HL-60 (cell line): ENCODE measurements at regions not wholly inside any gene's neighbourhood (a gene's known extent, or its start where the extent isn't known, plus 50 kb on each side); places are given as distances from the start of the nearest gene placed in this dataset.

ENCODE experiments used
- DNase-seq, 2 experiments: peaks; one replicate each; pipeline ENCODE4 v3.0.0-alpha.2; 2010 to 2020; ENCODE audit warnings: low read depth in 1 of 2, low spot score in 1 of 2
- H3K27ac ChIP-seq: fragments of 250-450 bp; sonication (Bioruptor Pico); replicated peaks from 2 replicates; pipeline ENCODE4 v1.5.1; 2020; ENCODE audit warnings: mild to moderate bottlenecking, moderate library complexity
- H3K27me3 ChIP-seq: fragments of 250-450 bp; sonication (Bioruptor Pico); 2 replicates; pipeline ENCODE4 v1.5.1; 2021; ENCODE audit warnings: mild to moderate bottlenecking, moderate library complexity; ENCODE audit not compliant: insufficient read depth, poor library complexity, severe bottlenecking
- H3K4me3 ChIP-seq: replicated peaks from 2 replicates; pipeline ENCODE4 v1.5.1; 2011; ENCODE audit warnings: mild to moderate bottlenecking, control low read depth, low read length; ENCODE audit not compliant: insufficient read depth
- GABPA ChIP-seq: IDR thresholded peaks from 2 replicates; pipeline ENCODE4 v1.6.1; 2012; ENCODE audit warnings: low read depth
- POLR2AphosphoS5 ChIP-seq: IDR thresholded peaks from 2 replicates; pipeline ENCODE4 v1.6.1; 2012; ENCODE audit warnings: low read depth
- SPI1 ChIP-seq: IDR thresholded peaks from 2 replicates; pipeline ENCODE4 v1.6.1; 2012; ENCODE audit warnings: low read depth, mild to moderate bottlenecking, borderline replicate concordance
- TF ChIP-seq, protein P1 (sequence below): IDR thresholded peaks from 2 replicates; pipeline ENCODE4 v1.6.1; 2012; ENCODE audit warnings: low read depth; ENCODE audit not compliant: insufficient replicate concordance
- TF ChIP-seq, protein P2 (sequence below): IDR thresholded peaks from one replicate; pipeline ENCODE4 v1.5.1; 2011; ENCODE audit warnings: low read length, control low read depth, inconsistent platforms; ENCODE audit not compliant: insufficient read depth

DNA sequence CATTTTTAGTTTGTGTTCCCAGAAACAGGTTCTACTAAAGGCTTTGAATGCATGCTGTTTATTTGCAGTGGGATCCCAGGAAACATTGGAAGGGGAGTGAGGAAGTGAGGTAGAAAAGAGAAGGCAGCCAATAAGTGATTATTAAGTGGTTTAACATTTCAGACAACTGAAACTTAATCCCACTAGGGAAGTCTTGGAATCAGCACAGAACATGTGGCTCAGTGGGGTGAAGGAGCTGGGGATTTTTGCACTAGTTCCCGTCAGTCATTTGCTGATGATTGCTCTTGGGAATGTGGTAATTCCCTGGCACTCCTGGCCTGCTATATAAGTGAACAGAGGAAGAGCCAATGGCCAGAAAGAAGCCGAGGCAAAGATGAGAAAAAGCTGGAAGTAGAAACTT, 1053.0 kb upstream of the IGFBP7 start:
- TF ChIP-seq, protein P1, sequence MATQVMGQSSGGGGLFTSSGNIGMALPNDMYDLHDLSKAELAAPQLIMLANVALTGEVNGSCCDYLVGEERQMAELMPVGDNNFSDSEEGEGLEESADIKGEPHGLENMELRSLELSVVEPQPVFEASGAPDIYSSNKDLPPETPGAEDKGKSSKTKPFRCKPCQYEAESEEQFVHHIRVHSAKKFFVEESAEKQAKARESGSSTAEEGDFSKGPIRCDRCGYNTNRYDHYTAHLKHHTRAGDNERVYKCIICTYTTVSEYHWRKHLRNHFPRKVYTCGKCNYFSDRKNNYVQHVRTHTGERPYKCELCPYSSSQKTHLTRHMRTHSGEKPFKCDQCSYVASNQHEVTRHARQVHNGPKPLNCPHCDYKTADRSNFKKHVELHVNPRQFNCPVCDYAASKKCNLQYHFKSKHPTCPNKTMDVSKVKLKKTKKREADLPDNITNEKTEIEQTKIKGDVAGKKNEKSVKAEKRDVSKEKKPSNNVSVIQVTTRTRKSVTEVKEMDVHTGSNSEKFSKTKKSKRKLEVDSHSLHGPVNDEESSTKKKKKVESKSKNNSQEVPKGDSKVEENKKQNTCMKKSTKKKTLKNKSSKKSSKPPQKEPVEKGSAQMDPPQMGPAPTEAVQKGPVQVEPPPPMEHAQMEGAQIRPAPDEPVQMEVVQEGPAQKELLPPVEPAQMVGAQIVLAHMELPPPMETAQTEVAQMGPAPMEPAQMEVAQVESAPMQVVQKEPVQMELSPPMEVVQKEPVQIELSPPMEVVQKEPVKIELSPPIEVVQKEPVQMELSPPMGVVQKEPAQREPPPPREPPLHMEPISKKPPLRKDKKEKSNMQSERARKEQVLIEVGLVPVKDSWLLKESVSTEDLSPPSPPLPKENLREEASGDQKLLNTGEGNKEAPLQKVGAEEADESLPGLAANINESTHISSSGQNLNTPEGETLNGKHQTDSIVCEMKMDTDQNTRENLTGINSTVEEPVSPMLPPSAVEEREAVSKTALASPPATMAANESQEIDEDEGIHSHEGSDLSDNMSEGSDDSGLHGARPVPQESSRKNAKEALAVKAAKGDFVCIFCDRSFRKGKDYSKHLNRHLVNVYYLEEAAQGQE: no peak
- TF ChIP-seq POLR2AphosphoS5 (no peak), SPI1 (no peak), GABPA (no peak)
- TF ChIP-seq, protein P2, sequence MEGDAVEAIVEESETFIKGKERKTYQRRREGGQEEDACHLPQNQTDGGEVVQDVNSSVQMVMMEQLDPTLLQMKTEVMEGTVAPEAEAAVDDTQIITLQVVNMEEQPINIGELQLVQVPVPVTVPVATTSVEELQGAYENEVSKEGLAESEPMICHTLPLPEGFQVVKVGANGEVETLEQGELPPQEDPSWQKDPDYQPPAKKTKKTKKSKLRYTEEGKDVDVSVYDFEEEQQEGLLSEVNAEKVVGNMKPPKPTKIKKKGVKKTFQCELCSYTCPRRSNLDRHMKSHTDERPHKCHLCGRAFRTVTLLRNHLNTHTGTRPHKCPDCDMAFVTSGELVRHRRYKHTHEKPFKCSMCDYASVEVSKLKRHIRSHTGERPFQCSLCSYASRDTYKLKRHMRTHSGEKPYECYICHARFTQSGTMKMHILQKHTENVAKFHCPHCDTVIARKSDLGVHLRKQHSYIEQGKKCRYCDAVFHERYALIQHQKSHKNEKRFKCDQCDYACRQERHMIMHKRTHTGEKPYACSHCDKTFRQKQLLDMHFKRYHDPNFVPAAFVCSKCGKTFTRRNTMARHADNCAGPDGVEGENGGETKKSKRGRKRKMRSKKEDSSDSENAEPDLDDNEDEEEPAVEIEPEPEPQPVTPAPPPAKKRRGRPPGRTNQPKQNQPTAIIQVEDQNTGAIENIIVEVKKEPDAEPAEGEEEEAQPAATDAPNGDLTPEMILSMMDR: no peak
- Histone ChIP-seq H3K4me3 (no peak overlapping the region), H3K27me3 (no peaks in the 10 kb centered on the region), H3K27ac (no peak overlapping the region)
- no peak for DNase-seq

DNA sequence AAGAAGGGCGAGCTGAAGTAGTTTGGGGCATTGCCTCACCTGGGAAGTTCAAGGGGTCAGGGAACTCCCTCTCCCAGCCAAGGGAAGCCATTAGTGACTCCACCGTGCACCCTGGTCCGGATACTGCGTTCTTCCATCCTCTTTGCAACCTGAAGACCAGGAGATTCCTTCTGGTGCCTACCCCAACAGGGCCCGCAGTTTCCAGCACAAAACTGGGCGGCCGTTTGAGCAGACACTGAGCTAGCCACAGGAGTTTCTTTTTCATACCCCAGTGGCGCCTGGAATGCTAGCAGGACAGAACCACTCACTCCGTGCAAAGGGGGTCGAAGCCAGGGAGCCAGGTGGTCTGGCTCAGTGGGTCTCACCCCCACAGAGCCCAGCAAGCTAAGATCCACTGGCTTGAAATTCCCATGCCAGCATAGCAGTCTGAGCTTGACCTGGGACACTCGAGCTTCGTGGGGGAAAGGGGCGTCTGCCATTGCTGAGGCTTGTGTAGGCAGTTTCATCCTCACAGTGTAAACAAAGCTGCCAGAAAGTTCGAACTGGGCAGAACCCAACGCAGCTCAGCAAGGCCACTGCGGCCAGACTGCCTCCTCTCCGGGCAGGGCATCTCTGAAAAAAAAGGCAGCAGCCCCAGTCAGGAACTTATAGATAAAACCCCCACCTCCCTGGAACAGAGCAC, 1039.4 kb upstream of the IGFBP7 start:
- Histone ChIP-seq H3K27ac (no peak overlapping the region), H3K27me3 (no peaks in the 10 kb centered on the region), H3K4me3 (no peak overlapping the region)
- no peak for DNase-seq
- TF ChIP-seq POLR2AphosphoS5 (no peak), SPI1 (no peak), GABPA (no peak)
- TF ChIP-seq, protein P2: no peak
- TF ChIP-seq, protein P1: no peak

DNA sequence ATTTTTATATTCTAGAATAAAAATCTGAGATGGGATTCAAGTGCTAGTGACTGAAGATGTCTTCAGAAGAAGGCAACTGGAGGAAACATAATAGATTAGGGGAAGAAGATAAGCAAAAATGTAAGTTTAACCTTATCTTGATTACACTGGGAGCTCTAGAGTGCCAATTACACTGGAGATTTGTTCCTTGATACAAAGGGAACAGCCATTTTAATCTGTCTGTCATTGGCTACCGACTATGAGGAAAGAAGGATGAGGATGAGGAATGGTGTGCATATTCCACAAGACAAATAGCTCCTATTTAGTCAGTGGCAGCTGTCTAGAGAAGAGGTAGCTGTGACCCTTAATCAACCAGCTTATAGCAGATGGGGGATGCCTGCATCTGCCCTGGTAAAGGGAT, 1034.5 kb upstream of the IGFBP7 start:
- H3K27ac ChIP-seq: no peak overlapping the region
- H3K27me3 ChIP-seq: no peaks in the 10 kb centered on the region
- DNase-seq: no peak
- TF ChIP-seq, protein P1: no peak
- TF ChIP-seq, protein P2: no peak
- TF ChIP-seq GABPA: no peak
- TF ChIP-seq SPI1: no peak
- TF ChIP-seq POLR2AphosphoS5: no peak
- H3K4me3 ChIP-seq: no peak overlapping the region
